ENCODE measurements at regions not wholly inside any gene's neighbourhood (a gene's known extent, or its start where the extent isn't known, plus 50 kb on each side); places are given as distances from the start of the nearest gene placed in this dataset.

- peak; percentile 88 for ATAC-seq
- no peak for TF ChIP-seq CSRNP3 (CRISPR knock-in tag; IDR thresholded peaks at IDR 0.05)
- no peak for TF ChIP-seq ISL1 (CRISPR knock-in tag; IDR thresholded peaks at IDR 0.05)
- no peak for TF ChIP-seq RARB (CRISPR knock-in tag; IDR thresholded peaks at IDR 0.05)
- TF ChIP-seq GLIS3 (CRISPR knock-in tag; IDR thresholded peaks at IDR 0.05): no peak
- no peak for TF ChIP-seq TCF4 (CRISPR knock-in tag; IDR thresholded peaks at IDR 0.05; ENCODE audit: borderline replicate concordance)
- TF ChIP-seq POU6F1 (CRISPR knock-in tag; IDR thresholded peaks at IDR 0.05; ENCODE audit: borderline replicate concordance, low read depth): no peak
- no peak for TF ChIP-seq SNAI2 (CRISPR knock-in tag; IDR thresholded peaks at IDR 0.05)
- no peak for TF ChIP-seq ZC3H10 (CRISPR knock-in tag; IDR thresholded peaks at IDR 0.05)
- no peak for TF ChIP-seq ZNF8 (CRISPR knock-in tag; IDR thresholded peaks at IDR 0.05)
- TF ChIP-seq BACH2 (CRISPR knock-in tag; IDR thresholded peaks at IDR 0.05; ENCODE audit: borderline replicate concordance): no peak
- no peak for TF ChIP-seq TOX (CRISPR knock-in tag; IDR thresholded peaks at IDR 0.05; ENCODE audit: borderline replicate concordance)
- TF ChIP-seq CSDC2 (CRISPR knock-in tag; IDR thresholded peaks at IDR 0.05): no peak
- no peak for TF ChIP-seq ZFP30 (CRISPR knock-in tag; IDR thresholded peaks at IDR 0.05)
Measured at GRCh38 chr14:49497725-49498348, 88.3 kb downstream of the RPS29 start.

- no peak for TF ChIP-seq ZNF565 (CRISPR knock-in tag; conservative IDR thresholded peaks at IDR 0.05; ENCODE audit: low read depth)
- TF ChIP-seq ESRRG (CRISPR knock-in tag; IDR thresholded peaks at IDR 0.05): no peak
- TF ChIP-seq PATZ1 (CRISPR knock-in tag; IDR thresholded peaks at IDR 0.05; ENCODE audit: borderline replicate concordance): no peak
- TF ChIP-seq TOX (CRISPR knock-in tag; IDR thresholded peaks at IDR 0.05; ENCODE audit: borderline replicate concordance): no peak
- no peak for TF ChIP-seq ZC3H10 (CRISPR knock-in tag; IDR thresholded peaks at IDR 0.05)
- no peak for TF ChIP-seq ISL1 (CRISPR knock-in tag; IDR thresholded peaks at IDR 0.05)
- no peak for TF ChIP-seq RARB (CRISPR knock-in tag; IDR thresholded peaks at IDR 0.05)
- no peak for TF ChIP-seq CSDC2 (CRISPR knock-in tag; IDR thresholded peaks at IDR 0.05)
- TF ChIP-seq POU6F1 (CRISPR knock-in tag; IDR thresholded peaks at IDR 0.05; ENCODE audit: borderline replicate concordance, low read depth): no peak
- TF ChIP-seq CSRNP3 (CRISPR knock-in tag; IDR thresholded peaks at IDR 0.05): no peak
- TF ChIP-seq CREB5 (CRISPR knock-in tag; IDR thresholded peaks at IDR 0.05; ENCODE audit: low read depth): no peak
- no peak for ATAC-seq
Measured at GRCh38 chr14:49497267-49497666, 88.9 kb downstream of the RPS29 start.

GRCh38 chr14:49494836-49495235 is 91.3 kb downstream of the RPS29 start:
- ATAC-seq: no peak
- TF ChIP-seq CREB5 (CRISPR knock-in tag; IDR thresholded peaks at IDR 0.05; ENCODE audit: low read depth): no peak
- no peak for TF ChIP-seq RARB (CRISPR knock-in tag; IDR thresholded peaks at IDR 0.05)
- no peak for TF ChIP-seq ARNTL (CRISPR knock-in tag; IDR thresholded peaks at IDR 0.05; ENCODE audit: borderline replicate concordance, low read depth)
- TF ChIP-seq ISL1 (CRISPR knock-in tag; IDR thresholded peaks at IDR 0.05): no peak
- TF ChIP-seq ZNF70 (CRISPR knock-in tag; IDR thresholded peaks at IDR 0.05): no peak
- no peak for TF ChIP-seq ZNF8 (CRISPR knock-in tag; IDR thresholded peaks at IDR 0.05)
- TF ChIP-seq TSHZ2 (CRISPR knock-in tag; IDR thresholded peaks at IDR 0.05): no peak
- no peak for TF ChIP-seq TOX (CRISPR knock-in tag; IDR thresholded peaks at IDR 0.05; ENCODE audit: borderline replicate concordance)
- TF ChIP-seq TCF4 (CRISPR knock-in tag; IDR thresholded peaks at IDR 0.05; ENCODE audit: borderline replicate concordance): no peak
- no peak for TF ChIP-seq BACH2 (CRISPR knock-in tag; IDR thresholded peaks at IDR 0.05; ENCODE audit: borderline replicate concordance)
- TF ChIP-seq GLIS3 (CRISPR knock-in tag; IDR thresholded peaks at IDR 0.05): no peak

Measured in SK-N-SH treated with all-trans-retinoic acid at 6 μM for 48 hours (cell line).